CD4-positive, alpha-beta T cell treated with Interleukin-12 subunit alpha and Interleukin-12 subunit beta, for 1 hour (primary cell): ENCODE measurements at regions not wholly inside any gene's neighbourhood (a gene's known extent, or its start where the extent isn't known, plus 50 kb on each side); places are given as distances from the start of the nearest gene placed in this dataset.

Experiments
- DNase-seq: peaks from one replicate; pipeline ENCODE4 v3.0.0-alpha.2; 2020

GRCh38 chr1:5711956-5712645 is 280.1 kb downstream of the NPHP4 start:
- DNase-seq = no peak

- DNase-seq = no peak
Measured at GRCh38 chr1:5711079-5711478, 281.1 kb downstream of the NPHP4 start.

DNA sequence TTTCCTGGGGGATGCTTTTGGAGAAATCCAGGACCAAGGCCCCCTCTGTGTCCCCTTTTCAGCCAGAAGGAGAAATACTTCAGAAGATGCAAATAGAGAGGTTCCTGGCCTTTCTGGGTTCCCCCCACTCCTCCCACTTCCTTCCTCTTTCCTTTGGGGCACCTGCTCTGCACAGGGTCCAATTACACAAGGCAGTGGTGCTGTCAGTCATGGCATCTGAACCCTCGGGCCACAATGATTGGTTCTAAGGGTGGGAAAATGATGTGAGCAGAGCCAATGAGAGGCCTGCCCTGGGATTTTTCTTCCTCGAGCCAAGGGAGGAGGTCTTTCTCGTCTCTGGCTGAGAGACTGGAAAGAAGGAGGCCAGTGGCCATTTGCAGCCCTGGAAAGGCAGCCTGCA is 282.2 kb downstream of the NPHP4 start:
- DNase-seq = no peak

DNA sequence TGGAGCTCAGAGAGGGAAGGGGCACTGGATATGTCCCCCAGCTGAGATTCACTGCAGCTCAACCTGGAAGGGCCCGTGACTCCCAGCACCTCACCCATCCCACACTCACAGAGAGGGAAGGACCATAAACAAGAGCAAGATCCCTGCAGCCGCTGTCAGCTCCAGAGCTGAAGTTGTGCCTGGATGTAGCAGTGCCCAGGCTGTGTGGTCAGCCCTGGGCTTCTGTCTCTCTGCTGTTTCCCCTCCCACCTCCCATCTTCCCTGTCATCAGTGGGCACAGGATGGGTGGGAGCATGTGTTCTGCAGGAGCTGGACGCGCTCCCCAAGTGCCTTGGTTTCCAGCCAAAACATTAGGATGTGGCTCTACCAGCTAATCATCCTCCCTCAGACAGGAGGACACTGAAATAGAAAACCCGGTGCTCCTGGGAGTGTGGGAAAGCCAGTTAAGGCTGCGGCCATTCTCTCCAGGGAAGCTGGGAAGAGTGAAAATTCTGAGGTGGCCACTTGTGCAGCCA is 282.7 kb downstream of the NPHP4 start:
- DNase-seq = no peak

GRCh38 chr1:5708346-5709245 is 283.6 kb downstream of the NPHP4 start:
- DNase-seq = no peak

- DNase-seq = no peak
Measured at GRCh38 chr1:5707566-5708345, 284.5 kb downstream of the NPHP4 start.

DNA sequence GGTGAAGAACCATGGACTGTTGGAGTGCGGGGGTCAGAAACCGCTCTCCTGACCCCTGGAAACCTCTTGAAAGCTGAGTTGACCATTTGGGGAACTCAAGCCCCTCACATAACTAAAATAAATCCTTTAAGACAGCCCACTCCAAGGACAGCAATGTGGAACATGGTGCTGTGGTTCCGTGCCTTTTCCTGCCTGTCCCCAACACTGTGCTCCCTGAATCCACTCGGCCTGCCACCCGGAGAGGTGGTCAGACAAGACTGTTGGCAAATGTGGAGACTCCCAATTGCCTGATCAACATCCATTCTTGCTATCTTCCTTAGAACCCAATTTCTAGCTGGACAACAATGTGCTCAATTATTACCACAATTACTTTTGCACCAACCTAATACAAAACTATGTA is 286.0 kb downstream of the NPHP4 start:
- no peak for DNase-seq

DNA sequence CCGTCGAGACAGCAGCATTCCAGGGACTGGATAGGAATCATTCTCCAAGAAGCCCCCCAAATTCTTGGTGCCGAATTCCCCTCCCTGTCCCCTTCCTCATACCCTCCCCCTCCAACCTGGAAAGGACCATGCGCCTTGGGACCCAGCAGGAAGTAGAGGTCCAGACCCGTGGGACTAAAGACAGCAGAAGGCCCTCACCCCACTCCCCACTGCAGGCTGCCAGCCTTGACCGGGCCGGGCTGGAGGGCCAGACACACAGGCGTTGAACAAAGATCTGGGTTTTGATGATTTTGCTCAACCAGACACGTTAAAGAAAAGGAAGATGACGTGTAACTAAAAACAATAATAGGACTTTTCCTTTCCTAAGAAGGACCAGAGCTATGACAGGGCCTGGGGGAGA is 286.5 kb downstream of the NPHP4 start:
- DNase-seq = no peak

DNA sequence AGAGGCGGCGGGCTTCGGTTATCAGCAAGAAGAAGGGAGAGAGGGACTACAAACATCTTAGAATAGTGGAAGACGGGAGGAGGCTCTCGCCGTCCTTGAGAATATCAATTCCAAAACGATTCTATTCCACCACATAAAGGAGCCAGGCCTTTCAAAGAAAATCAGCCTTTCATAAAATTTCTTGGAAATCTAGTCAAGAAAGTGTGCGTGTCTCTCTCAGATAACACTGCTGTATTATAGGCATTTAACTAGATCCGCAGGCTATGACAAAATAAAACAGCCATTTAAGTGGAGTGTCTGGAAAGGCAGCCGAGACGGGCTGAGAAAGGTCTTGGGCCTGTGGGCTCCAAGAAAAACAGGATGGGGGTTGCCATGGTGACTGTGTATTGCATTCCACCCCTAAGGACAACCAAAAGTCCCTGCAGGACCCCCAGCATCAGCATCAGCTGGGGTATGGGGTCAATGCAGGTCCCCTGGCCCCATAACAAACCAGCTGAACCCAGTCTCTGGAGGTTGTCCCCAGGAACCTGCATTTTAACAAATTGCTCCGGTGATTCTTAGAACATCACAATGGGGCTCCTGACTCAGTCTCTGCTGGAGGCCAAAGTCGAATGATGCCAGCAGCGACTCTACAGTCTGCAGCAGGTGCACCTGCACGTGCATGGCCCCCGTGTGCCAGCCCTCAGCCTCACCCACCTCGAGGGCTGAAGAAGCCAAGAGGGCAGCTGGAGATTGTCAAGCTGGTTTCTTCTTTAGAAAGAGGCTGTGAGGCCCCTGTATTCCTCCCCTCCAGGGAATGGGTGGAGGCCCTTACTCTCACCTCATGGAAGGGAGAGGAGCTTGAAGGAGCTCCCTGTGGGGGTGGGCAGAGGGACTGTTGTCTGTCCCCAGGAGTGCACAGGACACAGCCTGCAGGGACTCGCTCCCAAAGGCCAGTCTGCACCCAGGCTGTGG is 287.4 kb downstream of the NPHP4 start:
- DNase-seq = no peak

GRCh38 chr1:5701642-5702041 is 290.6 kb downstream of the NPHP4 start:
- no peak for DNase-seq

DNA sequence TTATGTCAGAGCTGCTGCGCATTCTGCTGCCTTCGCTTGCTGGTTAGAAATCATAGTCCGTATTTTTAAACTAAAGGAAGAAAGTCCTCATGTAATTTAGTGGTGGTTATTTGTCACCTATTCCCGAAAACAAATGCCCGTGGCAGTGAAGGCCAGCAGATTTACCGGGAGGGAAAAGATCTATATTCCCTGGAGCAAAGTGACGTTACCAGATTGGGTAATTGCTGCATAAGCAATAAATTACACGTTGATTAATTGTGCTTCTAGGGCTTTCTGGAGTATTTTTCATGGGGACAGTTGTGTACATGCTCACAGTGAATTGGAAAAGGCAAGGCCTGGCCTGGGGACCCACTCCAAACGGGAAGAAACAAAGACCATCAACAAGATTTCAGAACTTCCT is 298.7 kb downstream of the NPHP4 start:
- DNase-seq = no peak

- no peak for DNase-seq
Measured at GRCh38 chr1:5692664-5693063, 299.6 kb downstream of the NPHP4 start.

DNA sequence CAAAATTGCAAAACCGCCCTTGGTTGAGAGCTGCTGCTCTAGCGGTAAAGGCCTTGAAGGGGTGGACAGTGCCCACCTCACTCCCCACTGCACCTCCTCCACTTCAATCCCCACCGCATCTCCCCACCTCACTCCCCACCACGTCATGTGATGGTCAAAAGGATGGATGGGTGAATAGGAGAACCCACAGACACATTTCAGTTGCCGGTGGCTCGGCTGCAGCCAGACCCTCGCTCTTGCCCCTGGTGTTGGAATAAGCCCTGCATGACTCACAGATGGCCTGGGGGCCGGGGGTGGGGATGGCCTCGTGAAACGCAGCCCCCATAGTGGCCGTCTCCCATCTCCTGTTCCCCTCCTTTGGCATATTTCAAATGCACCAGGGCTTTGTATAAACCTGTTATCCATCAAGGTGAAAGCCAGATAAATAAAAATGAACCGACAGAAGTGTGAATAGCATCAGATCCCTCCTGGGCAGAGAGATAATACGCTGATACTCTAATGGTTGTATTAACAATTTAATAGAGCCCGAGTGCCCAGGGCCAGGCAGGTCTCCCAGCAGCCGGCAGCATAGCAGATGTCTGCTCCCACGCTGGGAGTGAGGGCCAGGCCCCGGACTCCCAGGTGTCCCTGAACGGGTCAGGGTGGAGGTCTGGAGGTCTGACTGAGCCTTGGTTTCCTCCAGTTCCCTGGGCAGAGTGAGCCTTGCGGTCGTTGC is 300.3 kb downstream of the NPHP4 start:
- no peak for DNase-seq

GRCh38 chr1:5690898-5691297 is 301.3 kb downstream of the NPHP4 start:
- DNase-seq = no peak

- no peak for DNase-seq
Measured at GRCh38 chr1:5690291-5690690, 301.9 kb downstream of the NPHP4 start.

DNA sequence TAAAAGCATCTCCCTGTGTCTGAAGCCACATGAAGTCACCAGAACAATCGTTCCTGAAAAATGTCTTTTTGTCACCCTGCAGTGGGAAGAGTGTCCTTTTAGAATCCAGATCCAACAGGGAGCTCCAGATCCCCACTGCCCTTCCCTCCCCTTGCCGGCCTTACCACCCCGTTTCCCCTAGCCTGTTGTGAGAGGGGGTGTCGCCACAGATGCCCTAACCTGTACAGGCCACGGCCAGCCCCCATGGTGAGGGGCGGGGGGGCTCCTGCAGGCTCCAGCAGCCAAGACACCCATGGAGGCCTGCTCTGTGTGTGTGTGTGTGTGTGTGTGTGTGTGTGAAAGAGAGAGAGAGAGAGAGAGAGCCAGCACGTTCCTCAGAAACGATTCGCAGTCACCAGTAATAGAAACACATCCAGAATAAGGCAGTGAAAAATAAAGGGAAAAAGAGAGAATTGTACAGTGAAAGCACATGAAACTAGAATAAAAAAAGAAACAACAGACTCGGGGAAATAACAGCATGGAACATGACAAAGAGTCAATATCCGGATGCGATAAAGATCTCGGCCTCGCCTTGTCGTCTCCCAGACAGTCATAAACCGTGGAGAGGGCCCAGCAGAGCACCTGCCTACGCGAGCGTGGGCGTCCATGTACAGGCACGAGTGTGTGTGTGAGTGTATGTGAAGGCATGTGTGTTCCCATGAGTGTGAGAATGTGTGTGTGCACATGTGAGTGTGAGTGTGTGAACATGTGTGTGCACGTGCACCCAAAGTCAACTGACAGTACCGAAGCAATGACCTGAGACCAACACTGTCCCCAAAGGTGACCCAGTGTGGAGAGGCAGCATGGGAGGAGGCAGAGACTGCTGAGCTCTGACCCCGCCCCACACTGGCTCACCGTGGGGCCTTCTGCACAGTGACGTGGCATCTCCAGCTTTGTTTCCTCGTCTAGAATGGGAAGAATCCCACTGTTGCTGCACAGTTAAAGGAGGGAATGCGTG is 303.8 kb downstream of the NPHP4 start:
- no peak for DNase-seq

DNA sequence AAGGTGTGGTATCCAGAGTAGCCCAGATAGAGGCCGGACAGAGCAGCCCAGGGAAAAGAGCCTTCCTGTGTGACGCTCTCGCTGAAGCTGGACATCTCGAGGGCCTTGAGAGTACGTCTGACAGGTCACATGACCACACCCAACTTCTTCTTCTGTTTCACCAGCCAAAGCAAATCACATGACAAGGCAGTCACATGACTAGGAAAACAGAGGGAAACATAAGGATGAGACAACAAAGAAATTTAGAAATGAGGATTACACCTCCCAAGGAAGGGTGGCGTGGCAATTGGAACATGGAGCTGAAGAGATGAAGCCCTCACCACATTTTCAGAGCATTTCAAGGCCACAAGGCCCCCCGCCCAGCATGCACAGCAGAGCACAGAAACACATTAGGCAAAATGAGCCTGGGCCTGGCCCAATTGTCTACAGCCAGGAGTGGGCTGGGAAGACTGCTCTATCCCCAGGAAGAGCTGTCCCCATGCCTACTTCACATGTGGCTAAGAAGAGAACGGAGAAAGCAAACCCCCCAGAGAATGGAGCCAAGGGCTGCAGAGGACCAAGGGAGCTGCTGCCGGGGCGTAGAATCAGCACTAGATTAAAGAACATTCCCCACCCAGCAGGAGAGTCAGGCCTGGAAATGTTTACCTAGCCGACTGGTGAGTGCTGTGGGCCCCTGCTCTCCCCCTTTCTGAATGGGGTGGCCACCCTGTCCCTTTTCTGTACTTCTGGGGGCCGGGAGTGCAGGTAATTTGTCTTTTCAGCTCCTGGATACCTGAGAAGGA is 305.1 kb downstream of the NPHP4 start:
- no peak for DNase-seq

DNA sequence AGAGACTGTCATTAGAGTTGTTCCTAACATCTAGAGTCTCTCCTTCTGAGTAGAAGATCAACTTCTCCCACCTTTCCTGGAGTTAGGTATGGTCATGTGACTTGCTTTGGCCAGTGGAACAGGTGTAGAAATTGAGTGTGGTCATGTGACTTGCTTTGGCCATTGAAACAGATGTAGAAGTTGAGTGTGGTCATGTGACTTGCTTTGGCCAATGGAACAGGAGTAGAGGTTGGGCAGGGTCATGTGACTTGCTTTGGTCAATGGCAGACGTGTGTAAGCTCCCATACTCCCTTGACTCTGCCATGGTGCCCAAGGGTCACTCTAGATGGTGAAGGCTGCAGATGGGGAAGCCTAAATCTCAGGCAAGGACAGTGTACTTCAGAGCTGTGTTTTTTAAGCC is 306.0 kb downstream of the NPHP4 start:
- no peak for DNase-seq

- DNase-seq = no peak
Measured at GRCh38 chr1:5685446-5686040, 306.7 kb downstream of the NPHP4 start.
